ENCODE measurements at regions not wholly inside any gene's neighbourhood (a gene's known extent, or its start where the extent isn't known, plus 50 kb on each side); places are given as distances from the start of the nearest gene placed in this dataset.

DNA sequence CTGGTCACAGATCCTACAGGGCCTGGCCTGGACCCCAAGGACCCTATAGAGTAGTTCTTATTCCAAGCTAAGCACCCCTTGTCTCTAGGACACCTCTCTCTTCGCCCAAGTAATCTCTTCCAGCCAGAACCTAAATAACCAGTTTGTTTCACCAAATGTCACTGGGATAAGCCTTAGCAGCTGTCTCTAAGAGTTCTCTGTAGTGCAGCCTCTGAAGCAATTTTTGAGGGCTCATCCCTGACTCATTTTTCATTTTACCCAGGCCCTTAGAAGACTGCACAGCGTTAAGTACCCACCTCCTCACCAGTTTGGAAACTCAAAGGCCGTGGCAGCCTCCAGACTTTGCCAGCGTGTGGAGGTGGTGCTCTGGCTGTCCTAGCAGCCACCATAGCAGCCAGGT, 290.1 kb upstream of the SIX2 start:
- TF ChIP-seq POLR2A (IDR thresholded peaks at IDR 0.05; ENCODE audit: low read depth, low read length) (no peak), POLR2AphosphoS5 (IDR thresholded peaks at IDR 0.05; ENCODE audit: low read depth, low read length) (no peak), TAF1 (IDR thresholded peaks at IDR 0.05; ENCODE audit: low read depth, low read length) (no peak), PAX5 (IDR thresholded peaks at IDR 0.05; ENCODE audit: insufficient read depth, low read length, severe bottlenecking) (no peak)
